Activated CD4-positive, alpha-beta memory T cell treated with anti-CD3 and anti-CD28 coated beads for 36 hours (primary cell): ENCODE measurements at regions not wholly inside any gene's neighbourhood (a gene's known extent, or its start where the extent isn't known, plus 50 kb on each side); places are given as distances from the start of the nearest gene placed in this dataset.

Experiments used
- CTCF ChIA-PET: fragments of 350-600 bp; sonication (Branson Sonifier 250); formaldehyde crosslinking; loops from one replicate; lab custom pipeline; 2021; ENCODE audit warnings: antibody characterized with exemption, inconsistent platforms; lab: Charles Lee
- POLR2A ChIA-PET: fragments of 350-600 bp; sonication (Branson Sonifier 250); formaldehyde crosslinking; loops from one replicate; lab custom pipeline; 2021; ENCODE audit warnings: antibody characterized with exemption; lab: Charles Lee
- DNase-seq: peaks from one replicate; pipeline ENCODE4 v3.0.0-alpha.2; 2020
- H3K27ac Mint-ChIP-seq: one replicate; pipeline ENCODE4 v1.8.0; 2021; ENCODE audit warnings: mixed read lengths
- H3K27me3 Mint-ChIP-seq: one replicate; pipeline ENCODE4 v1.8.0; 2021; ENCODE audit warnings: mixed read lengths
- H3K36me3 Mint-ChIP-seq: one replicate; pipeline ENCODE4 v1.8.0; 2021; ENCODE audit warnings: mixed read lengths
- H3K4me1 Mint-ChIP-seq: one replicate; pipeline ENCODE4 v1.8.0; 2021; ENCODE audit warnings: low read depth, mixed read lengths
- H3K4me3 Mint-ChIP-seq: one replicate; pipeline ENCODE4 v1.8.0; 2021; ENCODE audit warnings: mild to moderate bottlenecking, mixed read lengths
- H3K9me3 Mint-ChIP-seq: one replicate; pipeline ENCODE4 v1.8.0; 2021; ENCODE audit warnings: mixed read lengths
- intact Hi-C: fragments of 100-400 bp; cut with micrococcal nuclease; formaldehyde crosslinking; loops from one replicate; pipeline ENCODE4 v1.15.1; 2023

- ChIA-PET CTCF (interaction anchor here (1.0 to 1.3 kb wide), 3 partner anchors 9 to 625 kb away, joined by 3 to 4 read pairs (median 3); no protein-coding TSS in a partner anchor), POLR2A (no interaction called here)
- intact Hi-C loops = loop anchor here (5.0 to 10.0 kb wide), 3 partner anchors 158 to 621 kb away; partner anchors contain the start of gene NECTIN1
- no peaks in the 10 kb centered on the region for H3K4me1 Mint-ChIP-seq
- H3K36me3 Mint-ChIP-seq = no peaks in the 10 kb centered on the region
- H3K27ac Mint-ChIP-seq = no peak overlapping the region
- peaks cover 21% of the 10 kb centered on the region for H3K27me3 Mint-ChIP-seq
- no peaks in the 10 kb centered on the region for H3K9me3 Mint-ChIP-seq
- no peak overlapping the region for H3K4me3 Mint-ChIP-seq
- no peak for DNase-seq
Observed at GRCh38 chr11:119483881-119484371, 61.0 kb upstream of the THY1 start.

DNA sequence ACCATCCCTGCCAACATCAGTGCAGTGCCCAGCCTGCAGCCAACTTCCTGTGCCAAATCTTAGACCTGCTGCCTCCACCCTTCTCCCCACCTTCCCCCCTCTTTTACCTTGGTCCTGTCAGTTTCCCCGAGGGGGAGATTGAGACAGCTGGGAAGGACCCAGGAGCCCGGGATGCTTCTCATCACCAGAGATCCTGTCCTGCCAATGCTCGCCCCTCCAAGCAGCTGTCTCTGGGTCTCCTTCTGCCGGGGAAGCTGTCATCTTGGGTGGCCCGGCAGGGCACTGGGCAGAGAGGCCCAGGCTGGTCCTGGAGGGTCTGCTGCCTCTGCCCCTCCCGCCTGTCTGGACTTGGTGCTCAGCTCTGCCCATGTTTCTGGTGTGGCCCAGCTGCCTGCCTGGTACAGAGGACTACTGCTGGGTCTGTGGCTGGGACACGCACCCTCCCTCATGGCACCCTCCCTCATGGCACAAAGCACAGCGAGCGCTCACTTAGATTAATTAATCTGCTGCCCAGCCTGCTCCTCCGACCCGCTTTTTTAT, 60.4 kb upstream of the THY1 start:
- H3K27me3 Mint-ChIP-seq = peaks cover 21% of the 10 kb centered on the region
- no peaks in the 10 kb centered on the region for H3K36me3 Mint-ChIP-seq
- CTCF ChIA-PET = interaction anchor here (1.0 to 1.3 kb wide), 4 partner anchors 9 to 625 kb away, joined by 3 to 4 read pairs (median 3); no protein-coding TSS in a partner anchor
- no peaks in the 10 kb centered on the region for H3K9me3 Mint-ChIP-seq
- H3K27ac Mint-ChIP-seq = no peak overlapping the region
- H3K4me3 Mint-ChIP-seq = no peak overlapping the region
- intact Hi-C loops = loop anchor here (5.0 to 10.0 kb wide), 3 partner anchors 159 to 621 kb away; partner anchors contain the start of gene NECTIN1
- POLR2A ChIA-PET = no interaction called here
- no peaks in the 10 kb centered on the region for H3K4me1 Mint-ChIP-seq
- DNase-seq = peak; percentile 7

DNA sequence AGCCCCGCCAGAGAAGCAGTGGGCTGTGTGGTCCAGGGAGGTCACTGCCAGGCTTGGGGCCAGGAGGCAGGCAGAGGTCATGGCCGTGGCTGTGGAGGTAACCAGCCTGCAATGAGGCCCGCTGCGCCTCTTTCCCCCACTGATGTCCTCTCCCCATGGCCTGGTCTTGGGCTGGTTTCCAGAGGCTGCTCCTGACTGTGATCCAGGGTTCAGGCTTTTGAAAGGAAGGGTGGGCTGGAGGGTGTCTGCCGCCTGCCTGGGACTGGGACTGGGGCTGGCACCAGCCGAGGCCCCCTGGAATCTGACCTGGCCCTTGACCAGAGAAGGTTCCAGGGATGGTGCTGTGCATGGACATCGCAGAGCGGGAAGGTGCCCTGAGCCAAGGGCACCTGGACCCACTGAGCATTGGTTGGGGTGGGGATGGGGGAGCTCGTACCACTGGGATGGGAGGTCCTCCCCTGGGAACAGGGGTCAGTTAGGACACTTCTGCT, 59.6 kb upstream of the THY1 start:
- ChIA-PET POLR2A (no interaction called here), CTCF (interaction anchor here (0.6 to 1.3 kb wide), 3 partner anchors 12 to 626 kb away, joined by 3 to 5 read pairs (median 4); no protein-coding TSS in a partner anchor)
- Mint-ChIP-seq H3K4me1 (no peaks in the 10 kb centered on the region), H3K27me3 (peaks cover 17% of the 10 kb centered on the region), H3K27ac (no peak overlapping the region), H3K4me3 (no peak overlapping the region), H3K9me3 (no peaks in the 10 kb centered on the region), H3K36me3 (no peaks in the 10 kb centered on the region)
- intact Hi-C loops = loop anchor here (5.0 to 10.0 kb wide), 3 partner anchors 160 to 622 kb away; partner anchors contain the start of gene NECTIN1
- DNase-seq = peak; percentile 8

DNA sequence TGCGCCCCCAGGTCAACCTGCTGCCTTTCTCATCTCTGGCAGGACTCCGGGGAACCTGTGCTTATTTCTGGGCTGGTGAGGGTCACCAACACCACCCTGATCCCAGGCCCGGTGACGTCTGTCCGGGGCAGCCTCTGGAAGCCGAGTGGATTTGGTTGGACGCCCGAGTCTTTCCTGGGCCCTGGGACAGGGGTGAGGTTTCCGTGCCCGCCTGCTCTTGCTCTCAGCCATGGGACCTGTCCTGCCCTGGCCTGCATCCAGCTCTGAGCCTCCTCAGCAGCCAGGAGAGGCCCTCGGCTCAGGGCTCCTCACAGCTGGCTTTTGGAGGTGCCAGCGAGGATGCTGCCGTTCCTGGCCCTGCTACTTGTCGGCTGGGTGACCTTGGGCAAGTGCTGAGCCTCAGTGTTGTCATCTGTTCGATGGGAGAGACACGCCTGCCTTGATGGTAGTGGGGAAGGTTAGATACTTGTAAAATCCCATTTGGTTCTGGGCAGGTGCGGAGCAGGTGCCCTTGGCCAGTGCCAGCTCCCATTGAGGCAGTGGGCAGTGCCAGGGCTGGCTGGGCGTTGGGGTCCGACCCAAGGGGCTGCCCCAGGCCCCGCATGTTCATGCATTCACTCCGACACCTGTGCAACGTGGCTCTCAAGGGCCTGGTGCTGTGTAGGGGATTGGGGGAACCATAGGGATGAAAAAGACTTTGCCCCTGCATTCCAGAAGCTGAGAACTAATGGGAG, 58.9 kb upstream of the THY1 start:
- DNase-seq = no peak
- peaks cover 16% of the 10 kb centered on the region for H3K27me3 Mint-ChIP-seq
- H3K36me3 Mint-ChIP-seq = no peaks in the 10 kb centered on the region
- H3K4me1 Mint-ChIP-seq = no peaks in the 10 kb centered on the region
- intact Hi-C loops = loop anchor here (1.0 to 10.0 kb wide), 4 partner anchors 52 to 623 kb away; partner anchors contain the start of gene NECTIN1
- no peak overlapping the region for H3K4me3 Mint-ChIP-seq
- no peak overlapping the region for H3K27ac Mint-ChIP-seq
- POLR2A ChIA-PET = no interaction called here
- no peaks in the 10 kb centered on the region for H3K9me3 Mint-ChIP-seq
- CTCF ChIA-PET = interaction anchor here (0.6 to 2.9 kb wide), 4 partner anchors 20 to 627 kb away, joined by 3 to 36 read pairs (median 5); no protein-coding TSS in a partner anchor

DNA sequence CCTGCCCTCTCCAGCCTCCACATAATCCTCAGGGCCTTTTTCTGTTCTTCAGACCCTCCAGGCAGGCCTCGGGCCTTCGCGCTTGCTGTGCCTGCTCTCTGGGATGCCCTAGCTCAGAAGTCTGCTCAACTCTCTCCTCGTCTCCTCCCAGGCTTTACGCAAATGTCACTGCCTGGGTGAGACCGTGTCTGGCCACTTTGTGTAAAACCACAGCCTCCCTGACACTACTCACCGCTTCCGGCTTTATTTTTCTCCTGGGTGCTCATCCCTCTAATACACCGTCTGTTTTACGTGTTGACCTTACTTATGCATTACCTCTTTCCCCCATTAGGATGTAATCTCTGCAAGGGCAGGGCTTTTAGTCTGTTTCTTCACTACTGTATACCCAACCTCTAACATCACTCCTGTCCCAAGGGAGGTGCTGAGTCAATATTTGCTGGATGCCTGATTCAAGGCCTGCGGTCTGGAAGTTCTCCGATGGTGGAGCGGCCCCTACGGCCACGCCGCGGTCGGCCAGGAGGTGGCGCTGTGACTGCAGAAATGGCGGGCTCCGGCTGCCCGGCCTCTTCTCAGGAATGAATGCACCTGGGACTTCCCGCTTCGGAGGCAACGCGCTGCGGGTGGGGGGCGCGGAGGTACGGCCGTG, 58.2 kb upstream of the THY1 start:
- CTCF ChIA-PET = interaction anchor here (1.0 to 2.9 kb wide), 10 partner anchors 10 to 628 kb away, joined by 3 to 36 read pairs (median 4); partner anchors contain the start of gene NECTIN1
- peak; percentile 82 for DNase-seq
- POLR2A ChIA-PET = no interaction called here
- Mint-ChIP-seq H3K4me1 (no peaks in the 10 kb centered on the region), H3K4me3 (no peak overlapping the region), H3K27me3 (peaks cover 13% of the 10 kb centered on the region), H3K9me3 (no peaks in the 10 kb centered on the region), H3K36me3 (no peaks in the 10 kb centered on the region), H3K27ac (no peak overlapping the region)
- intact Hi-C loops = loop anchor here (1.0 to 10.0 kb wide), 4 partner anchors 53 to 624 kb away; partner anchors contain the start of gene NECTIN1

DNA sequence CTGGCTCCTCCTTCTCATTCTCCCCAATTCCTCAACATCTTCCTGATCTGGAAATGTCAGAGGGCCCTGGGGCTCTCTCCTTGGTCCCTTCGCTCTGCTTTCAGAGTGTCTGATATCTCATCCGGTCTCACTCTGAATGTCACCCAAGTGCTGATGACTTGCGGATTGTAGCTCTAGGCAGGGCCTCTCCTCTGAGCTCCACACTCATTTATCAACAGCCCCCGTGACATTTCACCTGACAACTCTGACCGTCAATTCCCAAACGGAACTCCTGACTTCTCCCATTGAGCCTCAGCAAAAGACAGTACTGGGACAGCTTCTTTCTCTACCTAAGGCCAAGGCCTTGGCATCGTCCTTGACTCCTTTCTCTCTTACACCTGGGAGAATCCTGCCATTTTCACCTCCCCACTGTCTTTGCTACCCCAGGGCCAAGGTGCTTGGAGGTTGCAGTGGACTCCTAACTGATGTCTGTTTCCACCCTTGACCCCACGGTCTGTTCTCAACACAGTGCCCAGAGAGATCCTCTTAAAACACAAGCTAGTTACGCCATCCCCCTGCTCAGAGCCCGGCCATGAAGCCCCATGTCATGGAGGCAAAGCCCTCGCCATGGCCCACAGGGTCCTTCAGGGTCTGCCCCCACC, 57.5 kb upstream of the THY1 start:
- CTCF ChIA-PET = interaction anchor here (0.6 to 2.9 kb wide), 12 partner anchors 11 to 628 kb away, joined by 3 to 36 read pairs (median 3); partner anchors contain the start of gene NECTIN1
- POLR2A ChIA-PET = no interaction called here
- Mint-ChIP-seq H3K36me3 (no peaks in the 10 kb centered on the region), H3K27ac (no peak overlapping the region), H3K9me3 (no peaks in the 10 kb centered on the region), H3K27me3 (peaks cover 13% of the 10 kb centered on the region), H3K4me3 (no peak overlapping the region), H3K4me1 (no peaks in the 10 kb centered on the region)
- DNase-seq = no peak
- intact Hi-C loops = loop anchor here (1.0 to 10.0 kb wide), 4 partner anchors 54 to 624 kb away; partner anchors contain the start of gene NECTIN1

- H3K9me3 Mint-ChIP-seq = no peaks in the 10 kb centered on the region
- intact Hi-C loops = loop anchor here (5.0 to 10.0 kb wide), 4 partner anchors 95 to 625 kb away; partner anchors contain the start of genes NECTIN1 and USP2
- peaks cover 10% of the 10 kb centered on the region for H3K27me3 Mint-ChIP-seq
- ChIA-PET POLR2A (no interaction called here), CTCF (interaction anchor here (0.6 to 2.9 kb wide), 9 partner anchors 11 to 629 kb away, joined by 3 to 36 read pairs (median 3); partner anchors contain the start of gene NECTIN1)
- no peaks in the 10 kb centered on the region for H3K4me1 Mint-ChIP-seq
- H3K4me3 Mint-ChIP-seq = no peak overlapping the region
- peak; percentile 8 for DNase-seq
- no peak overlapping the region for H3K27ac Mint-ChIP-seq
- H3K36me3 Mint-ChIP-seq = no peaks in the 10 kb centered on the region
Observed at GRCh38 chr11:119479685-119480275, 56.8 kb upstream of the THY1 start.

DNA sequence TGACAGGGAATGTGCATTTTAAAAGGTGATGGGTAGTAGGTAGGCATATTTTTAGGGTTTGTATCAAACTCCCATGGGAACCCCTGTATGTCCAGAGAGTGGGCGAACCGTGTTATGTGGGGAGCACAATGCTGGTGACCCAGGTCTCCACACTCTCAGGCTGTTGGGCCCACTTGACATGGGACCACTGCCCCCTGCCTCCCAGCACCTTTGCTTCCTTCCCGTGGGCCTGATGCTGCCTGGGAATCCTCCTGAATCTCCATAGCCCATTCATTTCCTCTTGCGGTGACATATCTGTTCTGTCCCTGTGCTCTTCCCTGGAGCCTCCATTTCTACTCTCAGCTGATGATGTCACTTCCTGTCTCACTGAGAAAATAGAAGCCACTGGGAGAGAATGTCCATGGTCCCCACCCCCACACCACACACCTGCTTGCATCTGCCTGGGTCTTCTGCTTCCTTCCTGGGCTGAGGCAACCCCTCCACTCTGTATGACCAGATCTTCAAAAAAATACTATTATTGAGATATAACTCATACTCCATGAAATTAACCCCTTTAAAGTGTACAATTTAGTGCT, 55.8 kb upstream of the THY1 start:
- Mint-ChIP-seq H3K4me3 (no peak overlapping the region), H3K9me3 (no peaks in the 10 kb centered on the region), H3K4me1 (no peaks in the 10 kb centered on the region), H3K27ac (no peak overlapping the region), H3K36me3 (no peaks in the 10 kb centered on the region), H3K27me3 (peaks cover 10% of the 10 kb centered on the region)
- intact Hi-C loops = loop anchor here (10.0 kb wide), 1 partner anchor 94 kb away; the partner anchor contains the start of gene USP2
- ChIA-PET POLR2A (no interaction called here), CTCF (interaction anchor here (1.1 kb wide), 1 partner anchor 123 kb away, joined by 6 read pairs; no protein-coding TSS in a partner anchor)
- peak; percentile 3 for DNase-seq

GRCh38 chr11:119476666-119477331, 53.8 kb upstream of the THY1 start:
- Mint-ChIP-seq H3K9me3 (no peaks in the 10 kb centered on the region), H3K4me1 (no peaks in the 10 kb centered on the region), H3K27me3 (peaks cover 16% of the 10 kb centered on the region), H3K4me3 (no peak overlapping the region), H3K36me3 (no peaks in the 10 kb centered on the region), H3K27ac (no peak overlapping the region)
- intact Hi-C loops = loop anchor here (10.0 kb wide), 1 partner anchor 92 kb away; the partner anchor contains the start of gene USP2
- ChIA-PET CTCF (interaction anchor here (0.9 to 3.7 kb wide), 7 partner anchors 33 to 137 kb away, joined by 3 to 131 read pairs (median 3); partner anchors contain the start of gene USP2), POLR2A (no interaction called here)
- peak; percentile 3 for DNase-seq

DNA sequence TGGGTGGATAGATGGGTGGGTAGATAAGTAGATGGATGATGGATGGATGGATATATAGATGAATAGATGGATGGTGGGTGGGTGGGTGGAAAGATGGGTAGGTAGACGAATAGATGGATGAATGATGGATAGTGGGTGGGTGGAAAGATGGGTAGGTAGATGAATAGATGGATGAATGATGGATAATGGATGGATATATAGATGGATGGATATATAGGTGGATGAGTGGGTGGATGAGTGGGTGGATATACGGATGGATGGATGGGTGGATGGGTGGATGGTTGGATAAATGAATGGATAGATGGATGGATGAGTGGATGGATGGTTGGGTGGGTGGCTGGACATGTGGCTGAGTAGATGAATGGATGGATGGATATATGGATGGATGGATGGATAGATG, 53.1 kb upstream of the THY1 start:
- H3K27me3 Mint-ChIP-seq = peaks cover 15% of the 10 kb centered on the region
- intact Hi-C loops = loop anchor here (10.0 kb wide), 1 partner anchor 91 kb away; the partner anchor contains the start of gene USP2
- ChIA-PET CTCF (interaction anchor here (0.9 to 3.7 kb wide), 9 partner anchors 34 to 136 kb away, joined by 3 to 131 read pairs (median 3); partner anchors contain the start of gene USP2), POLR2A (no interaction called here)
- DNase-seq = no peak
- no peaks in the 10 kb centered on the region for H3K9me3 Mint-ChIP-seq
- no peaks in the 10 kb centered on the region for H3K36me3 Mint-ChIP-seq
- H3K4me1 Mint-ChIP-seq = no peaks in the 10 kb centered on the region
- H3K27ac Mint-ChIP-seq = no peak overlapping the region
- no peak overlapping the region for H3K4me3 Mint-ChIP-seq
